OCI-LY3 (cell line): ENCODE measurements at regions not wholly inside any gene's neighbourhood (a gene's known extent, or its start where the extent isn't known, plus 50 kb on each side); places are given as distances from the start of the nearest gene placed in this dataset.

Experiments used
- EZH2phosphoT487 ChIP-seq: fragments of 200-600 bp; shearing (Covaris generic); IDR thresholded peaks from 2 replicates; pipeline ENCODE4 v1.6.1; 2018; ENCODE audit warnings: antibody characterized with exemption, mixed run types, low read depth
- TF ChIP-seq, protein P1 (sequence below): fragments of 200-600, 300-600 bp; sonication (generic); IDR thresholded peaks from 2 replicates; pipeline ENCODE4 v1.5.1; 2014; ENCODE audit warnings: antibody characterized with exemption, low read length, low read depth

DNA sequence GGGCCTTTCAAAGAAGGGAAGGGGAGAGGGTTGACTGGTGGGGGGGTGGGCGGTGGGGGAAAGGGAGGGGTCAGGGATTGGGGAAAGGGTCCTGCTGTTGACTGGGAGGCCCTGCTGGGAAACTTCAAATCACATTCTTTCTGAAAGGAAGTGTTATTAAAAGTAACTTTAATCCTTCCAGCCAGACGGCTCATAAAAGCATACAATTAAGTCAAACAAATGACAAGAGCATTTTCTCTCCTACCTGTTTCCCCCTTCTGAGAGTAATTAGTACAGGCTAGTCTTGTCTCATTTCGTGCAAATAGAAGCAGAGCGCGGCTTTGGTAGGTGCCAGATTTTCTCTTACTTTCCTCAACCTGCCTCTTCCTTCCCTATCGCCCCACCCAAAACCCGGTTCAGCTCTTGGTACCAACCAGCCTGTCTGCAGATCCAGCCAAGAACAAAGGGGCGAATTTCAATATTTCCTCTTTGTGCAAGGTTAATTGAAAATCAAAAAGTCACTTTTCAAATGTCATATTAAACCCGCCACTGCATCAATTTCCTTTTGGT is 2112.6 kb upstream of the PIK3C3 start:
- TF ChIP-seq, protein P1, sequence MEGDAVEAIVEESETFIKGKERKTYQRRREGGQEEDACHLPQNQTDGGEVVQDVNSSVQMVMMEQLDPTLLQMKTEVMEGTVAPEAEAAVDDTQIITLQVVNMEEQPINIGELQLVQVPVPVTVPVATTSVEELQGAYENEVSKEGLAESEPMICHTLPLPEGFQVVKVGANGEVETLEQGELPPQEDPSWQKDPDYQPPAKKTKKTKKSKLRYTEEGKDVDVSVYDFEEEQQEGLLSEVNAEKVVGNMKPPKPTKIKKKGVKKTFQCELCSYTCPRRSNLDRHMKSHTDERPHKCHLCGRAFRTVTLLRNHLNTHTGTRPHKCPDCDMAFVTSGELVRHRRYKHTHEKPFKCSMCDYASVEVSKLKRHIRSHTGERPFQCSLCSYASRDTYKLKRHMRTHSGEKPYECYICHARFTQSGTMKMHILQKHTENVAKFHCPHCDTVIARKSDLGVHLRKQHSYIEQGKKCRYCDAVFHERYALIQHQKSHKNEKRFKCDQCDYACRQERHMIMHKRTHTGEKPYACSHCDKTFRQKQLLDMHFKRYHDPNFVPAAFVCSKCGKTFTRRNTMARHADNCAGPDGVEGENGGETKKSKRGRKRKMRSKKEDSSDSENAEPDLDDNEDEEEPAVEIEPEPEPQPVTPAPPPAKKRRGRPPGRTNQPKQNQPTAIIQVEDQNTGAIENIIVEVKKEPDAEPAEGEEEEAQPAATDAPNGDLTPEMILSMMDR = no peak
- no peak for TF ChIP-seq EZH2phosphoT487
